Transverse colon (tissue), 4 donors: ENCODE measurements at regions not wholly inside any gene's neighbourhood (a gene's known extent, or its start where the extent isn't known, plus 50 kb on each side); places are given as distances from the start of the nearest gene placed in this dataset.
A peak's percentile ranks its signal among the peaks of the same experiment; 100 is the strongest.

Experiments used
- DNase-seq: peaks from one replicate; pipeline ENCODE4 v3.0.0-alpha.2; 2019
- H3K27ac ChIP-seq, 4 donors: fragments of 200-600 bp; sonication (generic); 2 replicates each; pipeline ENCODE4 v1.5.1; 2016 to 2018; ENCODE audit warnings: inconsistent platforms in 4 of 4
- H3K27me3 ChIP-seq: fragments of 200-600 bp; sonication (generic); 2 replicates; pipeline ENCODE4 v1.5.1; 2017; ENCODE audit warnings: inconsistent platforms
- H3K36me3 ChIP-seq, 4 donors: fragments of 200-600 bp; sonication (generic); 2 replicates each; pipeline ENCODE4 v1.5.1; 2017 to 2019; ENCODE audit warnings: inconsistent platforms in 4 of 4
- H3K4me1 ChIP-seq, 4 donors: fragments of 200-600 bp; sonication (generic); 2 replicates each; pipeline ENCODE4 v1.5.1; 2017 to 2020; ENCODE audit warnings: inconsistent platforms in 4 of 4
- H3K4me3 ChIP-seq, 4 donors: fragments of 200-600 bp; sonication (generic); 1 replicate in 1 of 4; 2 replicates in 3 of 4; pipeline versions ENCODE4 v1.5.1 to v1.6.1; 2017 to 2019; ENCODE audit warnings: inconsistent platforms in 4 of 4
- H3K9me3 ChIP-seq, 2 donors: fragments of 200-600 bp; sonication (generic); 2 replicates each; pipeline ENCODE4 v1.5.1; 2017 to 2019; ENCODE audit warnings: inconsistent platforms in 2 of 2
- EP300 ChIP-seq: sonication (generic); formaldehyde crosslinking; IDR thresholded peaks from one replicate; pipeline ENCODE4 v1.6.1; 2017; ENCODE audit warnings: antibody characterized with exemption, low read depth
- POLR2A ChIP-seq: fragments of 450-650 bp; IDR thresholded peaks from one replicate; pipeline ENCODE4 v1.6.1; 2016; ENCODE audit warnings: antibody characterized with exemption, mild to moderate bottlenecking, moderate library complexity
- POLR2AphosphoS5 ChIP-seq, 3 donors: sonication (generic); formaldehyde crosslinking; IDR thresholded peaks; one replicate each; pipeline ENCODE4 v1.6.1; 2016; ENCODE audit warnings: antibody characterized with exemption in 3 of 3
- WGBS, 2 donors: methylation state at CpG; one replicate each; pipeline ENCODE4 v1.1.5; 2018; ENCODE audit warnings: low coverage in 1 of 2; 5-methylcytosine and 5-hydroxymethylcytosine counted together
- in situ Hi-C, 4 donors: fragments of 200-750 bp; cut with MboI; loops; one replicate each; pipeline versions ENCODE4 v1.15.0 to v1.15.1; 2017; ENCODE audit warnings: low sequenced_read_pairs in 3 of 4, low pct_ligation_motif_present in 1 of 4, low pct_unique_long_range_greater_than_20kb in 1 of 4
- intact Hi-C: fragments of 100-400 bp; cut with DNase I; formaldehyde crosslinking; loops from one replicate; pipeline ENCODE4 v1.15.1; 2023; ENCODE audit warnings: low total_unique reads
- TF ChIP-seq, protein P1 (sequence below), 5 experiments: fragments of 200-600 bp in 3 of 5; fragments of 450-650 bp in 2 of 5; sonication (generic) in 3 of 5; IDR thresholded peaks; 1 replicate in 2 of 5; 2 replicates in 3 of 5; pipeline ENCODE4 v1.5.1; 2016 to 2017; ENCODE audit warnings: antibody characterized with exemption in 5 of 5, inconsistent platforms in 3 of 5, mild to moderate bottlenecking in 2 of 5, moderate library complexity in 1 of 5

- in situ Hi-C loops (loop anchor here in 1 of 4 donors (25.0 kb wide), 1 partner anchor 921 kb away; a partner anchor contains a TSS), intact Hi-C loops (no loop called here)
- H3K4me1 ChIP-seq, result peaks cover 0 to 25% (median 19%) of the 10 kb centered on the region in 4 donors
- peak overlapping the region; percentile 95 to 99 (median 98) for H3K27ac ChIP-seq
- WGBS, 2 donors, result 0% methylated on average over 5 to 22 of the region's 22 CpGs
- no peaks in the 10 kb centered on the region for H3K27me3 ChIP-seq
- peak; percentile 37 for TF ChIP-seq EP300
- TF ChIP-seq POLR2A, result peak; percentile 100
- peak; percentile 99 to 100 (median 100) for TF ChIP-seq POLR2AphosphoS5 (IDR thresholded peaks at IDR 0.05)
- TF ChIP-seq, protein P1, sequence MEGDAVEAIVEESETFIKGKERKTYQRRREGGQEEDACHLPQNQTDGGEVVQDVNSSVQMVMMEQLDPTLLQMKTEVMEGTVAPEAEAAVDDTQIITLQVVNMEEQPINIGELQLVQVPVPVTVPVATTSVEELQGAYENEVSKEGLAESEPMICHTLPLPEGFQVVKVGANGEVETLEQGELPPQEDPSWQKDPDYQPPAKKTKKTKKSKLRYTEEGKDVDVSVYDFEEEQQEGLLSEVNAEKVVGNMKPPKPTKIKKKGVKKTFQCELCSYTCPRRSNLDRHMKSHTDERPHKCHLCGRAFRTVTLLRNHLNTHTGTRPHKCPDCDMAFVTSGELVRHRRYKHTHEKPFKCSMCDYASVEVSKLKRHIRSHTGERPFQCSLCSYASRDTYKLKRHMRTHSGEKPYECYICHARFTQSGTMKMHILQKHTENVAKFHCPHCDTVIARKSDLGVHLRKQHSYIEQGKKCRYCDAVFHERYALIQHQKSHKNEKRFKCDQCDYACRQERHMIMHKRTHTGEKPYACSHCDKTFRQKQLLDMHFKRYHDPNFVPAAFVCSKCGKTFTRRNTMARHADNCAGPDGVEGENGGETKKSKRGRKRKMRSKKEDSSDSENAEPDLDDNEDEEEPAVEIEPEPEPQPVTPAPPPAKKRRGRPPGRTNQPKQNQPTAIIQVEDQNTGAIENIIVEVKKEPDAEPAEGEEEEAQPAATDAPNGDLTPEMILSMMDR (IDR thresholded peaks at IDR 0.05), result no peak
- DNase-seq, result peak; percentile 85
- H3K9me3 ChIP-seq, result no peaks in the 10 kb centered on the region
- H3K36me3 ChIP-seq, result no peaks in the 10 kb centered on the region
- H3K4me3 ChIP-seq, result peak overlapping the region; percentile 11 to 58 (median 44)
Observed at GRCh38 chr6:26216359-26216885, 129.2 kb downstream of the HFE start.

DNA sequence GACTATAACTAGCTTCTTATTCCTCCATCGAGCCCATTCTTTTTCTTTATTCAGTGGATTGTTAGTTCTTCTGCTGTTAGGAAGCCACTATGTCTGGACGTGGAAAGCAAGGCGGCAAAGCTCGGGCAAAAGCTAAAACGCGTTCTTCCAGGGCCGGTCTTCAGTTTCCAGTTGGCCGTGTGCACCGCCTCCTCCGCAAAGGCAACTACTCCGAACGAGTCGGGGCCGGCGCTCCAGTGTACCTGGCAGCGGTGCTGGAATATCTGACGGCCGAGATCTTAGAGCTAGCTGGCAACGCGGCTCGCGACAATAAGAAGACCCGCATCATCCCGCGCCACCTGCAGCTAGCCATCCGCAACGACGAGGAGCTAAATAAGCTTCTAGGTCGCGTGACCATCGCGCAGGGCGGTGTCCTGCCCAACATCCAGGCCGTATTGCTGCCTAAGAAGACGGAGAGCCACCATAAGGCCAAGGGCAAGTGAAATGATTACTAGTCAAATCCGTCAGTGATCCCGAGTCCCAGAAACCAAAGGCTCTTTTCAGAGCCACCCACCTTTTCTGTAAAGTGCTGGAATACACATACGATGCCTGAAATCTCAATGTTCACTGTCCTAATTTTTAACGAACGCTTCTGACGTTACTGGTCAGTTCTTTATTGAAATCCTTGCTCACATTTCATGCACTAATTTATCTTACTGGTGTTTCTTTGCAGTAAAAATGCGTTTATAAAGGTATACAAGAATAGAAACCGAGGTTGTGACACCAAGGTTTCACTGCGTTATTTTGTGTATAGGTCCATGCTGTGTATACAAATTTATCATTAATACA is 129.9 kb downstream of the HFE start:
- intact Hi-C loops, result no loop called here
- Histone ChIP-seq H3K4me1 (peaks cover 0 to 25% (median 19%) of the 10 kb centered on the region in 4 donors), H3K4me3 (peak overlapping the region; percentile 31 to 58 (median 44)), H3K27ac (peak overlapping the region; percentile 95 to 99 (median 98)), H3K27me3 (no peaks in the 10 kb centered on the region), H3K36me3 (no peaks in the 10 kb centered on the region), H3K9me3 (no peaks in the 10 kb centered on the region)
- peak; percentile 90 for DNase-seq
- in situ Hi-C loops, result loop anchor here in 1 of 4 donors (25.0 kb wide), 1 partner anchor 920 kb away; a partner anchor contains a TSS
- 0 to 1% methylated on average over 8 to 32 of the region's 44 CpGs for WGBS, 2 donors
- peak; percentile 41 to 93 (median 91) for TF ChIP-seq POLR2AphosphoS5 (IDR thresholded peaks at IDR 0.05)
- peak; percentile 97 for TF ChIP-seq POLR2A
- peak; percentile 20 for TF ChIP-seq EP300
- TF ChIP-seq, protein P1 (IDR thresholded peaks at IDR 0.05), result peak; percentile 42 to 76 (median 48)

- in situ Hi-C loops, result loop anchor here in 1 of 4 donors (25.0 kb wide), 1 partner anchor 920 kb away; a partner anchor contains a TSS
- no peaks in the 10 kb centered on the region for H3K27me3 ChIP-seq
- no peak for TF ChIP-seq POLR2A
- no peak for TF ChIP-seq POLR2AphosphoS5 (IDR thresholded peaks at IDR 0.05)
- no peak for TF ChIP-seq EP300
- TF ChIP-seq, protein P1 (IDR thresholded peaks at IDR 0.05), result no peak
- H3K27ac ChIP-seq, result peak overlapping the region; percentile 95 to 99 (median 98)
- H3K4me3 ChIP-seq, result peak overlapping the region; percentile 31 to 58 (median 44)
- peaks cover 0 to 26% (median 20%) of the 10 kb centered on the region in 4 donors for H3K4me1 ChIP-seq
- intact Hi-C loops, result no loop called here
- H3K36me3 ChIP-seq, result no peaks in the 10 kb centered on the region
- whole genome bisulfite sequencing, 2 donors, result 0 to 13% methylated on average over 1 to 10 of the region's 10 CpGs
- H3K9me3 ChIP-seq, result no peaks in the 10 kb centered on the region
- no peak for DNase-seq
Observed at GRCh38 chr6:26217714-26218075, 130.5 kb downstream of the HFE start.

DNA sequence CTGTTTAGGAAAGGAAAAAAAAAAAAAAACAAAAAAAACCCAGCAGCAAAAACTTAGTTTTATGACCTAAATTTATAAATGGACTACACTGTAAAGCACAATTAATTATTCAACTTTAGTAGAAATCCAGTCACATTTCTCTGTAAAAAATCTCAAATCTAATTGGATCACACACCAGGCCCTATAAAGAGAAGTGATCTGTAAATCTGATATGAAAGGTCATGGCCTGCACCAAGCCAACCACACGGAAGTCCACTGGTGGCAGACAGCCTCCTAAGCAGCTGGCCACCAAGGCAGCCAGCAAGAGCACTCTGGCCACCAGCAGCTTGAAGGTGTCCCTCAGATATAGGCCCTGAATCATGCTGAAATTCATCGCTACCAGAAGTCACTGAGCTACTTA is 131.6 kb downstream of the HFE start:
- TF ChIP-seq POLR2AphosphoS5 (IDR thresholded peaks at IDR 0.05), result no peak
- no peak for TF ChIP-seq POLR2A
- intact Hi-C loops (no loop called here), in situ Hi-C loops (loop anchor here in 1 of 4 donors (25.0 kb wide), 1 partner anchor 918 kb away; a partner anchor contains a TSS)
- Histone ChIP-seq H3K27ac (no peak overlapping the region), H3K9me3 (no peaks in the 10 kb centered on the region), H3K27me3 (no peaks in the 10 kb centered on the region), H3K4me3 (no peak overlapping the region), H3K36me3 (no peaks in the 10 kb centered on the region), H3K4me1 (peaks cover 0 to 31% (median 23%) of the 10 kb centered on the region in 4 donors)
- 60 to 86% methylated on average over 1 to 2 of the region's 2 CpGs for WGBS, 2 donors
- DNase-seq, result no peak
